Limb (tissue), 2 donors: ENCODE measurements at regions not wholly inside any gene's neighbourhood (a gene's known extent, or its start where the extent isn't known, plus 50 kb on each side); places are given as distances from the start of the nearest gene placed in this dataset.

Experiments
- DNase-seq, 2 donors: peaks; one replicate each; pipeline ENCODE4 v3.0.0-alpha.2; 2016; ENCODE audit errors: extremely low spot score in 2 of 2

DNA sequence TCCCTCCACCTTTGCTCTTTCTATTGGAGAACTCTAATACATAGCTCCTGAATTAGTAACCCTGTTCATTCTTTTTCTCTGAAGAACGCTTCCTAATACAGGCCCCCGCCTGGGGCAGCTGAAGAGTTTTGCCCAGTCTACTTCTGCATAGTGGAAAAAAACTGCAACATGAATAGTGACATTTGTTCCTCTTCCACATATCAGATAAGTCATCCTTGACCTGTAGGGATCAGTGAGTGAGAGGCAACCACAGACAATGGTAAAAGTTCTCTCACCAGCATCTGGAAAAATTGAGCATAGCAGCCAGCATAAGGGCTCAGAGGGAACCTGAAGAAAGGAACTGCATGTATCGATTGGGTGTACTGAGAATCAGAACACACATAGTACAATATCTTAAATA is 262.0 kb downstream of the STK31 start:
- DNase-seq = no peak

DNA sequence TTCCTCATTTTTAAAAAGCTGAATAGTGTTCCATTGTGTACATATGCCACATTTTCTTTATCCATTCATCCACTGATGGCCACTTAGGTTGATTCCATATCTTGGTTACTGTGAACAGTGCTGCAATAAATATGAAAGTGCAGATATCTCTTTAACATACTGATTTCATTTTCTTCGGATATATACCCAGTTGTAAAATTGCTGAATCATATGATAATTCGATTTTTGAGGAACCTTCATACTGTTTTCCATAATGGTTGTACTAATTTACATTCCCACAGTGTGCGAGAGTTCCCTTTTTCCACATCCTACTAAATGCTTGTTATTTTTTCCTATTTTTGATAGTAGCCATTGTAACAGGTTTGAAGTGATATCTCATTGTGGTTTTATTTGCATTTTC is 263.2 kb downstream of the STK31 start:
- DNase-seq = no peak

DNA sequence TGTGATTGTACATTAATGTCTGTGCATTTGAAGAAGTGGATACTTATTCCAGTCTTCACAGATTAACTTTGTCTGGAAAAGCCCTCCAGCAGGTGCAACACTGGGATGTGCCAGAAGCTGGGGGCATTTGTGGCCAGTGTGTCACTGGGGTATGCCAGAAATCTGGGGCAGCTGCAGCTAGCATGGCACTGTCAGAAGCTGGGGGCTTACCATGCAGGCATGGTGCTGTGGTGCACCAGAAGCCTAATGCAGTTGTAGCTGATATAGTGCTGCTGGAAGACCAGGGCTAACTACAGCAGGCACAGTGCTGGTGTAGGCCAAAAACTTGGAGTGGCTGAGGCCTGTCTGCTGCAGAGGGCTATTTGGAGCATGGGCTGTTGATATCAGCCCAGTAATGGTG is 270.1 kb downstream of the STK31 start:
- DNase-seq = no peak

DNA sequence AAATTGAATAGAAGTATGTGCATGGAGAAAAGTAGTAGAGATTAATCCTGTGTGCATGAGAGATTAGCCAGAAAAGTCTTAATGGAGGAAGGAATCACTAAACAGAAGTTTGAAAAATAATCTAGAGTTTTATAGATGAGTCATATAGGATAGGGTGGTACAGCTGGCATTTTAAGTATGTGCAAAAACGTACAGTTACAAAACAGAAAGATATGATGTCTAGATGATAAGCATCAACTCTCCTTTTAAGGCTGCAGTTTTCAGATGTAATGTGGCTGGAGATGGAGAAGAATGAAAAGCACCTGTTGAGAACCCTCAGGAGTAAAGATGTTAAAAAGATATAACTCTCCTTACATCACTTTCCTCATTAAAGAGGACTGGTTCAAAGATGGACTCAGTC is 271.3 kb downstream of the STK31 start:
- no peak for DNase-seq

DNA sequence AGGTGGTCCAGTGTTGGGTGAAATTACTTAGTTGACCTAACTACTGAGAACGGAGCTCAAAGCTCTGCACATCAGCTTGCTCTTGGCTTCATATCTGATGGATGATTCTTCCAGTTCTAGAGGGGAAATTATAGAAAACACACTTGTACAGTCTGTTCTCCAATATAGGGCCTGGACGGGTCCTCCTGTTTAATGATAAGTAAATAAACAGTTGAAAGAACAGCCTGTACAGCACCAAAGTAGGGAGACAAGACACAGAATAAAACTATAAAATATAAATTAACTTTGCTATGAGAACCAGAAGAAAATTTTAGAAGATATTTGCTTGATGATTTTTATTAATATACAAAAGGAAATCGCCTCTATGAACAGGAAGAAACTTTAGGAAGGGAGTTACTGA is 271.7 kb downstream of the STK31 start:
- no peak for DNase-seq

DNA sequence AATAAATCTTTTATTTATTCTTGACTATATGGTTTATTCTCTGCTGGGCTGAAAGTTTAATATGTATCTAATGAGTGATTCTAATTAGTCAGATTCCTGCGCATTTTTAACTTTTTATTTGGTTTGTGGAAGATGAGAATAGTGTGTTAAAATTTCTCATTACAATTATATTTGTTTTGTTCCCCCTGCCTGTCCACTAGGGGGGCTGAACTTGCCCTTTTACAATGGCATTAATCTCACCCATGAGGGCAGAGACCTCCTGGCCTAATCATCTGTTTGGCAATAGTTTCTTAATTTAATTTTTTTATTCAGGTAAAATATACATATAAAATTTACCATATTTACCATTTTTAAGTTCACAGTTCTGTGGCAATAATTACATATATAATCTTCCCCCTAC is 278.5 kb upstream of the NPY start:
- DNase-seq = no peak

DNA sequence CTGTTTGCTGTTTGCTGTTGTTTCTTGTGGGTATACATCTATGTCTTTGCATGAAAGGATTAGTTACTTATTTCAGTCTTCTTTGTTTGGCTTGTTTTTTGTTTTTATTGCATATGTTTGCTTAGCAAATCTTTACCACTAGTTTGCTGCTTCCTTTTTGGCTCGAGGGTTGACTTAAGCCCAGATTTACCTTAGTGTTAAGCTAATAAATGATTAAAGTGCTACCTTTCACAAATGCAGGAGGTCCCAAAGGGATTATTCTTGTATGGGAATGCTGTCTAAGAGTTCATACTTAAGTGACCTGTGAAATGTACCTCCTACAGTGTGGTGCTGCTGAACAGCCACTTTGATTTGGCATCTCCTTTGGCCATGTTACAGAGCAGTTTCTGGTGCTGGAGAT is 273.5 kb upstream of the NPY start:
- no peak for DNase-seq

DNA sequence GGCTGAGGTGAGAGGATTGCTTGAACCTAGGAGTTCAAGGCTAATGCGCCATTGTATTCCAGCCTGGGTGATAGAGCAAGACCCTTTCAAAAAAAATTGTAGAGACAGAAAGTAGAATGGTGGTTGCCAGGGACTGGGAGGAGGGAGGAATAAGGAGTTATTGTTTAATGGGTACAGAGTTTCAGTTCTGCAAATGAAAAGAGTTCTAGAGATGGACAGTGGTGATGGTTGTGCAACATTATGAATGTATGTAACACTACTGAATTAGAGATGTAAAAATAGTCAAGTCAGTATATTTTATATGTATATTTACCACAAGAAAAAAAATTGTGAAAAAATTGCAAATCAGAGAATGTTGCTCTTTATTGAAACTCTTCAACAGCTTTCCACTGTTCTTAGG is 266.5 kb upstream of the NPY start:
- DNase-seq = no peak

DNA sequence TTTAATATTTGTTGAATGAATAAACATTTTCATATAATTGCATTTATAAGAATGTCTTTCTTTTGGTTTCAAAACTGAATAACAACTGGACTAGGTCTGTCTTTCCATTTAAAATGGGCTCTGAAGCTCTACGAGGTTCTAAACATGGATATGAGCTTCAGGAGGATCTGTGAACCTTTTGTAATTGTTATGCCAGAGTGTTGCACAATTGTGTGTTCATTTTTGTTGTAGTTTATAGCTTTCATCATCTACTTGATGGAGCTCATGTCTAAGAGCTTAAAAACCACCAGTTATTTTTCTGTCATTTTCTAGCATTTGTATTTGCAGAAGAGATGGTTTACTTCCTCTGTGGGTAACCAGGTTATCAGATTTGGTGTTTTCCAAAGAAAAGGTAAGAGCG is 265.7 kb upstream of the NPY start:
- no peak for DNase-seq

DNA sequence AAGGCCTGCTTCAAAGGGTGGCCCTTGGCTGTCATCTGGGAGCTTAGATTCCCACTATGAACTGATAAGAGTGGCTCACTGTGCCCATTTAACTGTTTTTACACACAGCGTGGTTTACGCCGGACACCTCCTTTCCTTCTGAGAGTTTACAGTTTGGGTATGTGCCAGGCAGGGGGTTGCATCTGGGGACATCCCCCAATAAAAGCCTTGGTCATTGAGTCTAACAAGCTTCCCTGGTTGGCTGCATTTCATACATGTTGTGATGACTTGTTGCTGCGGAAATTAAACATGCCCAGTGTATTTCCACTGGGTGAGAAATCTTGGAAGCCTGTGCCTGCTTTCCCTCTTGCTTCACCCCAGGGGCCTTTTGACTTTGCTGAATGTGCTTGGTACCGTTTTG is 264.1 kb upstream of the NPY start:
- DNase-seq = no peak

DNA sequence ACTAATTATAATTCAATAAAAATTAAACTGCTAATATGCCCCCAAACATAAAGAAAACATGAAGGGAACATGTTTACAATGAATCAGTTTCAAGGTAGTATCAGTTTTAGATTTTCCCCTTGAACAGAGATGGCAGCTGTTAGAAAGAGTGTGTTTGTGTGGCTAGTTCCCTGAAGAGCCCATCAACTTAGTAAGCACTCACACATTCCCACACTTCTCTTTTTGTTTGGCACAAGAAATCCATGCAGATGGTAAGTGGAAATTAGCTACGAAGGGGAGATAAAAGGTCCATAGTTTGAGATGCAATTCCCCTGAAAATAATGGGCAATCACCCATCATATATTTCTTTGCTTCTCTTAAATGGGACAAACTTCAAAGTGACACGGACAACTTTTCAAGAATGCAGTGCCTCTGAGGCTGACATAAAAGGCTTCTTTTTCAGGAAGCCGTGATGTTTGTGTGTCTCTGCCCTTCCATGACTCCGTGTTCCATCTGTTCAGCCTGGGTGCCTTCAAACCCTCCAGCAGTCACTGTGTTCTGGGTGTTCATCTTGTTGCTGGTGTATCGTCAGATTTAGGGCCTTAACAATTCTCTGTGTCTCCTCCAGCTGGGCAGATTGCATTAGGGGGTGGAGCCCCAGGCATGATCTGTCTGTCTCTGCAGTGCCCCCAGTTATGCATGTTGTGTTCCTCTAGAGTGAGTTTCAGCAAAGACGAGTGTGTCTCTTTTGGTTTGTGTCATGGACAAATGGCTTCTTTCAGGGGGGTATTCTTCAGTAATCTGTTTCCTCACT is 259.5 kb upstream of the NPY start:
- no peak for DNase-seq

DNA sequence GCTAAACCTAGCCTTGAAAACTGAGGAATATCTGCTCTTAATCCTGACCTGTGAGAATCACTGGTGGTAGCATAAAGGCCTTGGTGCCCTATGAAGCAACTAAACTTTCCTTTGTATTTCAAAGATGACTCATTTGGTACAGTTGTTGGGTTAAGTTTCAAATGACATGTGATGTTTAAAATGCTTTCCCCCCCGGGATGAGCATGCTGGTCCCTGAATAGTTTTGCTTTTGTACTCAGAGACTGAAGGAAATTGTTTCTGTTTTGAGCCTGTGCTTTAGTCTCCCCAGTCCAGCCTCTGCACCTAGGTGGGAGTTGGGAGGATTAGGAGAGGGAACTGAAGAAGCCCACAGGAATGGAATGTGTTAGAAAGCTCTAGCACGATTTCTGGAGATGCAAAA is 258.9 kb upstream of the NPY start:
- no peak for DNase-seq

DNA sequence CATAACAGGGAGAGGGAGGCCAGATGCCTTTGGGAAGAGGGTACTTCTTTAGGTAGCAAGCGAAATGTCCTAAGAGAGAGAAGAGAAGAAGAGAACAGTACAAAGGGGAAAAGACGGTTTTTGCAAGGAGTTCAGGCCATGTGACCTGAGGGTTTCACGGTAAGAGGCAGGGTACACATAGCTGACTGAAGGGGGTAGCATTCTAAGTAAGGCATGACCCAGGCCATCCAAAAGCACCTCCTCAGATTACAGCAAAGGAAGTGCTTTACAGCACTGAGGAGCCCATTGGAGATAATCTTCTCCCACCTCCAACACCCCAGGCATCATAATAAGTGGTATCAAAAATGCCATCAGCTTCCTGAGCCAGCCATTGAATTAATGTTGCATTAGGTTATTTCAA is 258.2 kb upstream of the NPY start:
- DNase-seq = no peak

DNA sequence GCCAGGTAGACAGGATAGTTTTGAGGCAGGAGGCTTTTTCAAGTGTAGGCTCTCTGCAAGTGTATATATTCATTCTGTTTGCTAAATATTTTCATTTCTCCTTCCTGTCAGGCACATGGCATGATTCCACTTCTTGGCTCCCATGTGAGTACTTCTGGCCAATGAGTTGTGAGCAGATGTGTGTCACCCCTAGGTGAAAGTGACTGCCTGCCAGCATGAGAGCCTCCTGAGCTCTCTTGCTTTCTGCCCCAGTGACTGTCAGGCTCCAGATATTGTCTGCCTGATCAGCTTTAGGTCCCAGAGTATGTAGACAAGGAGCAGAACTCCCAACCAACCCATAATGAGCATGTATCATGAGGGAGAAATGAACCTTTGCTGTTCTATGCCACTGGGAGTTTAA is 257.6 kb upstream of the NPY start:
- DNase-seq = no peak

DNA sequence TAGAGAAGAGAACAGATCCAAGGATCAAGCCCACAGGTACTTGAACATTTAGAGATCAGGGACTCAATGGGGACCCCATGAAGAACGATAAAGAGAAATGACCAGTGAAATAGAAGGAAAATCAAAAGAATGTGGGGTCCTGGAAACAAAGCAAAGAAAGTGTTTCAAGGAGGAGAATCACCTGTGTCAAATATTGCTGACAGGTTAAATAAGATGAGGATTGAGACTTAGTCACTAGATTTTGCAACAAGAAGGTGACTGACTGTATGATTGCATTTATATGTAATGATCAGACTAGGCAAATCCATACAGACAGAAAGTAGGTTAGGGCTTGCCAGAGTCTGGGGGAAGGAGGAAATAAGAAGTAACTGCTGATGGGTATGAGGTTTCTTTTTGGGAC is 254.9 kb upstream of the NPY start:
- DNase-seq = no peak

DNA sequence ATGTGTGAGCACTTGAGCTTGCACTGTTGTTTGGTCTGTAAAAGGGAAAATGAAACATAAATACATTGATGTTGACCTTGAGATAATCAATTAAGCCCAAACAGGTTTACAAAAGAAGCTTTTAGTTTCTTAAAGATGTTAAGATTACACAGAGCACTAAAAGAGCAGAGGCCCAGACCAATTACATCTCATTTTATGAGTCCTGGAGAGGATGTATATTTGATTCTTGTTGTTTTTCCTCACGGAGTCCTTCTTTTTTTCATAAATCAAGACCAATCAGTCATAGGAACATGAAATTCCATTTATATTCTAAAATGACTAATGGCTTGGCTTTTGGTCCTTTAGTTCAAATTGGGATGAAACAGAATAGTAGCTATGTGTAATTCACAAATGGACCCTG is 249.7 kb upstream of the NPY start:
- no peak for DNase-seq

DNA sequence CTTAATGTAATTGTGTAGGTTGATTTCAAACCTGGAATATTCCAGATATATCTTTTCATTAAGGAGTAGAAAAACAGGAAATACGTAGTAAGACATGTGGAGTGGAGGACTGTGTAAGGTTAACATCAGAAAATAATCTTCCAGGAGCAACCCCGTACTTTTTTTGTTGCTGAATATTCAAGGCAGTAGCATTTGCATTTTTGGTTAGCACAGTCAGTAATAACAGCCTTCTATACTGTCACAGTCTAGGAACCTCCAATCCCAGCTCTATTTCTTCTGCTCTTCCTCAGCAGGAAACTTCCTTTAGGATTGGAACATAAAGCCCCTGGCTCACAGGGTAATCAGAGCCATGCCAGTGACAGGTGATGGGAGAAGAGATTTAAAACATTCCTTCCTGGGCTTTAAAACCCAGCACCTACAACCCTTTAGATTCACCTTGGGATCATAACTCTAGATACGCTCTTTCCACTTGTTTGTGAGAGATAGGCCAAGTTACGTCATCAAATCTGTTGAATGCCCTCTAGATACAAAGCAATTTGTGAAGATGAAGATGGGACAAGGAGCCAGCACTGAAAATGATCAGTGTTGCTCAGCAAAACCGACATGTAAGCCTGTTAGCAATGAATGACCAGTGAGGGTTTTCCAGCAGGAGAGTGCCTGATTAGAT is 248.5 kb upstream of the NPY start:
- DNase-seq = no peak

DNA sequence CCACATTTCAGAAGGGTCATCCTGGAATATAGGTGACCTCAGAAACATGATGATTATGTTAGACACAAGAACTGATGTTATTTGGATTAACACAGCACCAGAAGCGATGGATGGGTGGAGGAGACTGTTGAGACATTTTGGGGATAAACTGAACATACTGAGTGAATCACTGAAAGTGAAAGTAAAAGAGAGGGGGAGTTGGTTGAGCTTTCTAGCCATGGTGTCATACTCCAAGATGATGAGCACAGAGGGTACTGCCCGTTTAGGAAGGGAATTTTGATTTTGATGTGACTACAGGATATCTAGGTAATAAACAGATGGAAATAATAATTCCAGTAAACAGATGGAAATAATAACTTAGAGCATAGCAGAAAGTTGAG is 248.0 kb upstream of the NPY start:
- no peak for DNase-seq

DNA sequence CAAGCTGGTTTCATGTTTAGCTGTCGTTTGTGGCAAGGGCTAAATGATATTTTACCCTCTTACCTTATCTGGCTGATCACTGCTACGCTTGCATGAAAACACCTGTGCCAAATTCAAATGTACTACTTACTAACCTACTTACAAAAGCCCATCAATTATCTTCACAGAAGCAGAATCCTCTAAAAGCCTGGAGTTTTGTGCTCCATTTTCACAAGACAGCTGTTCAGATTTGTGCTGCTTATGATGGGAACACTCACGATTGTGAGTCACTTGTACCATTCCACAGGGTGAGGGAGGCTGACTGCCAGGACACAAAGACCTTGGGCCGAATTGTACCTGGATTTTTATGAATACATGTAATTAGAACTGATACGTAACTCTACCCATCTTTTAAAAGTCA is 245.0 kb upstream of the NPY start:
- no peak for DNase-seq

DNA sequence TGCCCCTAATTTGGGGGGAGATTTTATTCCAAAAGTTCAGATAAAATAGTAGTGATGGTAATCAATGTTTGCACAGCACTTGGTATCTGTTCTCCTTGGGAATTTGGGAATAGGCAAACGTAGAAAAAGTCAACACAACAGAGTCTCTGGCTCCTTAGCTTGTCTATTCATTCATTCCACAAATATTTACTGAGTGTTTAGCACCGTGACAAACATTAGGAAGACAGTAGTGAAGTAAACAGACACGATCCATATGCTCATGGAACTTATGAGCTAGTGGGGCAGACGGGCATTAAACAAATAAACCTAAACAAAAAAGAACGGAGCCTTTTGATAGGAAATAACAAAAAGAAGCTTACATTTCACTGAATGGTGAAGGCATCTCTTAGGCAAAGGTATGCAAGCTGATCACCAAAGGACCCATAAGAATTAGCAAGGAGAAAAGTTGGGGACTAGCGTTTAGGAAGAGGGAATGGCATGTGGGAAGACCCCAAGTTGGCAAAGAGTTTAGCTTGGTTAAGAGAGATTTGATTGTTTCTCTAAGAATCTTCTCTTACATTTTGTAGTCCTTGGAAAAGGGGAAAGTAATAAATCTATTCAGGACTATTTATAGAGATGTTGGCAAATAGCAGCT is 243.9 kb upstream of the NPY start:
- no peak for DNase-seq

DNA sequence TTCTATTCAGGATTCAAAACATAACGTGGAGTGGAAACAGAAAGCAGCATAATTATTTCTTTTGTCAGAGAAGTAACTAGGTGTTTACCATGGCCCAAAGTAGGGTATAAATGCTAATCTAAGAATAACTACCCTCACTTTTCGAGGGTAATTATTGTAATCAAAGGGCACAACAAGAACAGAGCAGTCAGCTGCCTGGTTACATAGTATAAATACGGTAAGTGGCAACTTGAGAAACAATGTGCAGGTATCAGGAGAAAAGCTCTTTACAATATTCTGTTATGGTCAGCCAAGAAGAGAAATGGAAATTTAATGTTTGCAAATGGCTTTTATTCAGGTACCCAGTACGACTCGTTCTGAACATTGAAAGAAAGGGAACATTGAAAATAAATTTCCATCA is 242.0 kb upstream of the NPY start:
- DNase-seq = no peak

DNA sequence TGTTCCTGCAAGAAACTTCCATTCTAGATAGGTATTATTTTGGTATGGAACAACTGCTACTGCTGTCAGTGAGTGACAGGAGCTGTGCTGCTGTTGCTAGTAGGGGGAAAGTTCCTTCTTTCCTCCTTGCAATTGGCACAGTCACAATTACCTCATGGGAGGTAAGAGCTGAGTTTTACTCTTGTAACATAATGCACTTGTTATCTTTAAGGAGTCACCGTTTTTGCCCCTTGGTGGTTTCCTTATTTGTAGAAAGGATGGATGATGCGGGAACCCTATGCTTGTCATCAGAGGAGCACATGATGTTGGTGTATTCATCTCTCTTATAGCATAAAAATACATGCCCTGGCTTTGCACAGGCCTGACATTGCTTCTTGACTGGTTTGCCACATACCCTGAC is 234.7 kb upstream of the NPY start:
- no peak for DNase-seq

DNA sequence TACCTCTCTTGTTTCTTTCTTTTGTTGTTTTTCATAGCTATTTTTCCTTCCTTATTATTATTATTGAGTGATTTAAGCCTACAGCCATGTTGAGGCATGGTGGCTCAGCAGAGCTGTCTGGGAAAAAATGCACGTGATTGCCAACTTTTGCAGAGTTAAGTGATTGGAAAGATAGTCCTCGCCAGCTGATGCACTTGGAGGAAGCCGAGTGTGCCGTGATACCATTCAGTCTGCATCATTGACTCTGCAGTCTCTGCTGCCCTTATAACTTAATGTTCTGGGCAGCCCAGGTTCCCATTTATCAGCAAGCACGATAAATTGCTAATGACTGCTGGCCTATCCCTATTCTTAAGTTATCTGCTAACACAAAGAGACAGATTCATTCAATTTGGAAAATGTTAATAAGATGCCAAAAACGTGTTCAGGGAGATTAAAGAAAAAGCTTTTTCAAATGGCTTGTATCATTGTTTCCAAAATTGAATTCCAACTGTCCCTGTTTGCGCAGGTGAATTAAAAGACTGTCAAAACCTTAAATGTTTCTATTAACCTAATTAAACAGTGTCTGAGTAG is 232.9 kb upstream of the NPY start:
- no peak for DNase-seq
